ENCODE measurements at regions not wholly inside any gene's neighbourhood (a gene's known extent, or its start where the extent isn't known, plus 50 kb on each side); places are given as distances from the start of the nearest gene placed in this dataset.

DNA sequence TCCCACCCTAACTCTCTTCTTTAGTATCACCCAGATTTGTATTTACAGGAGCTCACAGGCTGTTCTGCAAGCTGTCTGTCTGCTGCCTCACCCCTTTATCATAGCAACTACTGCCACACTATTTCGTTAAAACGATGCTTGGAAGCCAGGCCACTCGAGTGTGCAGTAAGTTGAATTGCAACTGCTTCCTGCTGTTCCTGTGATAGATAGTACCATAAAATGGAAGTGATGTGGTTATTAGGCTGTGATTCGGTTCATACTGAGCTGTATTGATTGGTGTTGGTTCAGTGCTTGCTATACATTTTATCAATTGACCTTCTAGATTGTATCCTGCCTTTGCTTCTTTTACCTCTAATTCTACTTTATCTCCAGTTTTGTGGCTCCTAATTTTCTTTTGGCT is 325.4 kb downstream of the RNF144B start:
- TF ChIP-seq, protein P1, sequence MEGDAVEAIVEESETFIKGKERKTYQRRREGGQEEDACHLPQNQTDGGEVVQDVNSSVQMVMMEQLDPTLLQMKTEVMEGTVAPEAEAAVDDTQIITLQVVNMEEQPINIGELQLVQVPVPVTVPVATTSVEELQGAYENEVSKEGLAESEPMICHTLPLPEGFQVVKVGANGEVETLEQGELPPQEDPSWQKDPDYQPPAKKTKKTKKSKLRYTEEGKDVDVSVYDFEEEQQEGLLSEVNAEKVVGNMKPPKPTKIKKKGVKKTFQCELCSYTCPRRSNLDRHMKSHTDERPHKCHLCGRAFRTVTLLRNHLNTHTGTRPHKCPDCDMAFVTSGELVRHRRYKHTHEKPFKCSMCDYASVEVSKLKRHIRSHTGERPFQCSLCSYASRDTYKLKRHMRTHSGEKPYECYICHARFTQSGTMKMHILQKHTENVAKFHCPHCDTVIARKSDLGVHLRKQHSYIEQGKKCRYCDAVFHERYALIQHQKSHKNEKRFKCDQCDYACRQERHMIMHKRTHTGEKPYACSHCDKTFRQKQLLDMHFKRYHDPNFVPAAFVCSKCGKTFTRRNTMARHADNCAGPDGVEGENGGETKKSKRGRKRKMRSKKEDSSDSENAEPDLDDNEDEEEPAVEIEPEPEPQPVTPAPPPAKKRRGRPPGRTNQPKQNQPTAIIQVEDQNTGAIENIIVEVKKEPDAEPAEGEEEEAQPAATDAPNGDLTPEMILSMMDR (IDR thresholded peaks at IDR 0.05; ENCODE audit: low read length), result no peak
- TF ChIP-seq EZH2 (IDR thresholded peaks at IDR 0.05; ENCODE audit: borderline replicate concordance, low read length), result no peak

Data from OCI-LY1 (cell line).